Neuronal stem cell (in vitro differentiated cells): ENCODE measurements at regions not wholly inside any gene's neighbourhood (a gene's known extent, or its start where the extent isn't known, plus 50 kb on each side); places are given as distances from the start of the nearest gene placed in this dataset.

ENCODE experiments used
- DNase-seq: peaks from one replicate; pipeline ENCODE4 v3.0.0-alpha.2; 2013; ENCODE audit warnings: low spot score
- H2AFZ ChIP-seq: one replicate; pipeline ENCODE4 v1.6.1; 2013; ENCODE audit warnings: mild to moderate bottlenecking, low read length, inconsistent platforms
- H2AK5ac ChIP-seq: 2 replicates; pipeline ENCODE4 v1.6.1; 2013; ENCODE audit warnings: low read depth, mild to moderate bottlenecking, inconsistent platforms, low read length, moderate library complexity, mixed read lengths
- H2BK120ac ChIP-seq: 2 replicates; pipeline ENCODE4 v1.6.1; 2013; ENCODE audit warnings: low read depth, mild to moderate bottlenecking, inconsistent platforms, low read length, moderate library complexity, mixed read lengths
- H2BK12ac ChIP-seq: one replicate; pipeline ENCODE4 v1.6.1; 2013; ENCODE audit warnings: low read length, inconsistent platforms
- H2BK15ac ChIP-seq: 2 replicates; pipeline ENCODE4 v1.6.1; 2013; ENCODE audit warnings: mild to moderate bottlenecking, low read length, inconsistent platforms, mixed read lengths
- H2BK5ac ChIP-seq: one replicate; pipeline ENCODE4 v1.6.1; 2013; ENCODE audit warnings: inconsistent platforms, mild to moderate bottlenecking, low read length, moderate library complexity
- H3K14ac ChIP-seq: one replicate; pipeline ENCODE4 v1.6.1; 2013; ENCODE audit warnings: low read length, inconsistent platforms
- H3K18ac ChIP-seq: 2 replicates; pipeline ENCODE4 v1.6.1; 2013; ENCODE audit warnings: low read length, inconsistent platforms
- H3K23ac ChIP-seq: 2 replicates; pipeline ENCODE4 v1.6.1; 2013; ENCODE audit warnings: low read depth, mild to moderate bottlenecking, mixed read lengths, low read length, inconsistent platforms; ENCODE audit not compliant: poor library complexity
- H3K27ac ChIP-seq: replicated peaks from 3 replicates; pipeline ENCODE4 v1.5.1; 2013; ENCODE audit warnings: low read length, inconsistent platforms
- H3K27me3 ChIP-seq, 3 experiments: 2 replicates each; pipeline ENCODE4 v1.6.1; 2013; ENCODE audit warnings: low read length in 3 of 3, mild to moderate bottlenecking in 2 of 3, inconsistent platforms in 1 of 3, low read depth in 1 of 3, mixed read lengths in 1 of 3, moderate library complexity in 1 of 3; ENCODE audit not compliant: control insufficient read depth in 3 of 3, insufficient read depth in 3 of 3
- H3K36me3 ChIP-seq, 2 donors: replicated peaks in 1 of 2; 2 replicates each; pipeline ENCODE4 v1.6.1; 2013; ENCODE audit warnings: low read length in 2 of 2; ENCODE audit not compliant: control insufficient read depth in 2 of 2, insufficient read depth in 2 of 2
- H3K4ac ChIP-seq: 2 replicates; pipeline ENCODE4 v1.6.1; 2013; ENCODE audit warnings: inconsistent platforms, mild to moderate bottlenecking, low read length, moderate library complexity
- H3K4me1 ChIP-seq, 2 donors: 1 replicate in 1 of 2; 2 replicates in 1 of 2; pipeline ENCODE4 v1.6.1; 2013; ENCODE audit warnings: low read length in 2 of 2, low read depth in 1 of 2; ENCODE audit not compliant: control insufficient read depth in 2 of 2, insufficient read depth in 1 of 2
- H3K4me2 ChIP-seq: one replicate; pipeline ENCODE4 v1.6.1; 2013; ENCODE audit warnings: mild to moderate bottlenecking, low read length, inconsistent platforms; ENCODE audit not compliant: insufficient read depth, poor library complexity, severe bottlenecking
- H3K4me3 ChIP-seq, 2 donors: 2 replicates each; pipeline ENCODE4 v1.5.1; 2013; ENCODE audit warnings: low read length in 2 of 2, mild to moderate bottlenecking in 2 of 2, inconsistent platforms in 1 of 2, moderate library complexity in 1 of 2
- H3K79me1 ChIP-seq: one replicate; pipeline ENCODE4 v1.6.1; 2013; ENCODE audit warnings: low read depth, mild to moderate bottlenecking, inconsistent platforms, low read length, moderate library complexity
- H3K9ac ChIP-seq: one replicate; pipeline ENCODE4 v1.6.1; 2013; ENCODE audit warnings: mild to moderate bottlenecking, low read depth, low read length, inconsistent platforms; ENCODE audit not compliant: poor library complexity
- H3K9me3 ChIP-seq, 2 donors: replicated peaks in 1 of 2; 2 replicates each; pipeline versions ENCODE3 to v1.6.1; 2013; ENCODE audit warnings: low read length in 2 of 2, mild to moderate bottlenecking in 2 of 2, inconsistent platforms in 1 of 2, low read depth in 1 of 2, mixed read lengths in 1 of 2, moderate library complexity in 1 of 2; ENCODE audit not compliant: control insufficient read depth in 2 of 2, insufficient read depth in 1 of 2
- H4K8ac ChIP-seq: one replicate; pipeline ENCODE4 v1.6.1; 2013; ENCODE audit warnings: low read depth, mild to moderate bottlenecking, inconsistent platforms, low read length, moderate library complexity
- H4K91ac ChIP-seq: one replicate; pipeline ENCODE4 v1.6.1; 2013; ENCODE audit warnings: low read length, low read depth, mild to moderate bottlenecking, inconsistent platforms; ENCODE audit not compliant: poor library complexity
- WGBS, 2 donors: extraction: QIAGEN DNeasy Blood & Tissue Kit; methylation state at CpG; one replicate each; pipeline ENCODE4 v1.1.7; 2013; ENCODE audit warnings: missing lambda C conversion rate in 2 of 2, mixed read lengths in 1 of 2; ENCODE audit not compliant: insufficient read length in 2 of 2, insufficient replicate concordance in 1 of 2; ENCODE audit errors: extremely low coverage in 2 of 2; 5-methylcytosine and 5-hydroxymethylcytosine counted together

GRCh38 chr5:5645198-5645597 is 222.7 kb downstream of the ICE1 start:
- no peaks in the 10 kb centered on the region for H3K9me3 ChIP-seq
- H3K23ac ChIP-seq = no peak overlapping the region
- H3K4me1 ChIP-seq = peaks cover 0 to 5% of the 10 kb centered on the region in 2 donors
- no peak overlapping the region for H3K9ac ChIP-seq
- H2AK5ac ChIP-seq = no peak overlapping the region
- H2BK120ac ChIP-seq = no peak overlapping the region
- H3K27ac ChIP-seq = no peak overlapping the region
- WGBS, 2 donors = no CpG with 5 or more reads among the region's 2 CpGs
- H3K4me3 ChIP-seq = no peak overlapping the region
- no peak overlapping the region for H4K91ac ChIP-seq
- H4K8ac ChIP-seq = no peak overlapping the region
- H2BK15ac ChIP-seq = no peak overlapping the region
- no peaks in the 10 kb centered on the region for H3K36me3 ChIP-seq
- no peak overlapping the region for H2BK5ac ChIP-seq
- no peak for DNase-seq
- H3K18ac ChIP-seq = no peak overlapping the region
- H3K4me2 ChIP-seq = no peak overlapping the region
- H3K4ac ChIP-seq = no peak overlapping the region
- no peak overlapping the region for H2AFZ ChIP-seq
- no peak overlapping the region for H2BK12ac ChIP-seq
- H3K79me1 ChIP-seq = no peaks in the 10 kb centered on the region
- no peaks in the 10 kb centered on the region for H3K27me3 ChIP-seq
- H3K14ac ChIP-seq = no peak overlapping the region

DNA sequence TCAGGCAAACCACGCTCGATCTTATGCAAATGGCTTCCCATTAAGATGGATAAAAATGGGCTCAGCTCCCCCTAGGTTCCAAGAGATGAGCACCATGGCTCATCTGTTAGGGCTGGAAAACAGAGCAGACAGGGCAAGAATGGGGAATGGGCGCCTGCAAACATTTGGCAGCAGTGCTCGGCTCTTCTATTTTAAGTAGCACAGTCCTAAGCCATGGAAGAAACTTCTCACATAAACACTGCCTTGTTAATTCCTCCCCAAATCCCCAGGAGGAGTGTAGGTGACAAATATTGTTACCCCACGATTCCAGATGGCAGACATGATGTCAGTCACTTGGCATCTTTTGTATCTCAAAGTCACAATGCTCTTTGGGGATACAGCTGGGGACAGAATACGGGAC is 221.8 kb downstream of the ICE1 start:
- Histone ChIP-seq H2BK15ac (no peak overlapping the region), H3K9me3 (no peaks in the 10 kb centered on the region), H3K18ac (no peak overlapping the region), H2AFZ (no peak overlapping the region), H3K79me1 (no peaks in the 10 kb centered on the region), H2BK120ac (no peak overlapping the region), H3K23ac (no peak overlapping the region), H3K4me2 (no peak overlapping the region), H3K14ac (no peak overlapping the region), H3K27me3 (no peaks in the 10 kb centered on the region), H3K9ac (no peak overlapping the region), H4K8ac (no peak overlapping the region), H3K27ac (no peak overlapping the region), H2BK5ac (no peak overlapping the region), H3K4me1 (peaks cover 0 to 2% of the 10 kb centered on the region in 2 donors), H2AK5ac (no peak overlapping the region), H3K4ac (no peak overlapping the region), H3K36me3 (no peaks in the 10 kb centered on the region), H3K4me3 (no peak overlapping the region), H4K91ac (no peak overlapping the region), H2BK12ac (no peak overlapping the region)
- WGBS, 2 donors = no CpG with 5 or more reads among the region's 6 CpGs
- DNase-seq = no peak

DNA sequence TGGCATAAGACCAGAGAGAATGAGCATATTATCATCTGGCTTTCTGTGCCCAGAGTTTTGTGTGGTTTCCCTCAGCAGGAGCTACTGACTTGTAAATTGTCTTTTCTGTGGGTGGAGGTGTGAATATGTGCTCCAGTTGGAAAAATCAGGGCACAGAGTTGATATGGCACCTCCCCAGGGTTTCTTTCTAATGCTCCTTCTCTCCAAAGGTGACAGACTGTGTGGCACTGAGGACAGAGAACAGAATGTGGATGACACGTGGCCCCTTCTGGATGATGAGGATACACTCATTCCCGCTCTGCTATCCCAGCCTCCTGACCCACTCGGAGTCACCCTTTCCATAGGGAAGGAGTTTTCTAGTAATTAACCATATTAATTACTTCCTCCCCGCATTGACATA is 221.0 kb downstream of the ICE1 start:
- Histone ChIP-seq H3K27me3 (no peaks in the 10 kb centered on the region), H3K9me3 (no peaks in the 10 kb centered on the region)

GRCh38 chr5:5638211-5638610 is 215.7 kb downstream of the ICE1 start:
- Histone ChIP-seq H3K23ac (no peak overlapping the region), H3K4ac (no peak overlapping the region), H3K14ac (no peak overlapping the region), H3K18ac (no peak overlapping the region), H2BK12ac (no peak overlapping the region), H2BK15ac (no peak overlapping the region), H3K4me2 (no peak overlapping the region), H3K9me3 (no peaks in the 10 kb centered on the region), H3K27ac (no peak overlapping the region), H2AFZ (no peak overlapping the region), H3K4me1 (no peaks in the 10 kb centered on the region), H3K4me3 (no peak overlapping the region), H3K9ac (no peak overlapping the region), H2BK120ac (no peak overlapping the region), H3K36me3 (no peaks in the 10 kb centered on the region), H3K79me1 (no peaks in the 10 kb centered on the region), H2AK5ac (no peak overlapping the region), H2BK5ac (no peak overlapping the region), H4K8ac (no peak overlapping the region), H3K27me3 (peaks cover 0 to 4% (median 0%) of the 10 kb centered on the region in 3 experiments), H4K91ac (no peak overlapping the region)
- no peak for DNase-seq
- no CpG with 5 or more reads among the region's 4 CpGs for WGBS, 2 donors

More for the DNA sequence above, 221.0 kb downstream of the ICE1 start:
- H2BK12ac ChIP-seq = no peak overlapping the region
- H3K9ac ChIP-seq = no peak overlapping the region
- no peak overlapping the region for H3K23ac ChIP-seq
- no peak overlapping the region for H2BK15ac ChIP-seq
- H3K79me1 ChIP-seq = no peaks in the 10 kb centered on the region
- DNase-seq = no peak
- H3K4me3 ChIP-seq = no peak overlapping the region
- no peak overlapping the region for H3K4ac ChIP-seq
- no peaks in the 10 kb centered on the region for H3K36me3 ChIP-seq
- no peak overlapping the region for H2BK120ac ChIP-seq
- H2BK5ac ChIP-seq = no peak overlapping the region
- no peak overlapping the region for H3K18ac ChIP-seq
- no peak overlapping the region for H2AK5ac ChIP-seq
- H3K27ac ChIP-seq = no peak overlapping the region
- H4K91ac ChIP-seq = no peak overlapping the region
- WGBS, 2 donors = no CpG with 5 or more reads among the region's 4 CpGs
- no peak overlapping the region for H3K14ac ChIP-seq
- peaks cover 0 to 2% of the 10 kb centered on the region in 2 donors for H3K4me1 ChIP-seq
- no peak overlapping the region for H4K8ac ChIP-seq
- H3K4me2 ChIP-seq = no peak overlapping the region
- no peak overlapping the region for H2AFZ ChIP-seq
